Uterus (tissue), 3 donors: ENCODE measurements at regions not wholly inside any gene's neighbourhood (a gene's known extent, or its start where the extent isn't known, plus 50 kb on each side); places are given as distances from the start of the nearest gene placed in this dataset.
"Not testable (repeated sequence)": the region's sequence is repeated elsewhere in the genome, so short reads cannot be mapped to it uniquely, and the experiment has no call there.

Experiments used
- DNase-seq, 2 donors: peaks; one replicate each; pipeline ENCODE4 v3.0.0-alpha.2; 2019 to 2020
- H3K27ac ChIP-seq, 2 donors: fragments of 200-600 bp; sonication (generic); 1 replicate in 1 of 2; 2 replicates in 1 of 2; pipeline ENCODE4 v1.5.1; 2016 to 2018
- H3K27me3 ChIP-seq, 2 donors: fragments of 200-600 bp; sonication (generic); one replicate each; pipeline ENCODE4 v1.5.1; 2018 to 2019; ENCODE audit warnings: control low read depth in 1 of 2
- H3K36me3 ChIP-seq, 2 donors: fragments of 200-600 bp; sonication (generic); one replicate each; pipeline ENCODE4 v1.5.1; 2019; ENCODE audit warnings: control low read depth in 1 of 2
- H3K4me1 ChIP-seq, 2 donors: fragments of 200-600 bp; sonication (generic); one replicate each; pipeline ENCODE4 v1.5.1; 2018 to 2019; ENCODE audit warnings: control low read depth in 1 of 2
- H3K4me3 ChIP-seq, 2 donors: fragments of 200-600 bp; sonication (generic); 1 replicate in 1 of 2; 2 replicates in 1 of 2; pipeline ENCODE4 v1.5.1; 2018 to 2019; ENCODE audit warnings: mild to moderate bottlenecking in 1 of 2
- H3K9me3 ChIP-seq, 2 donors: fragments of 200-600 bp; sonication (generic); one replicate each; pipeline ENCODE4 v1.5.1; 2019; ENCODE audit warnings: control low read depth in 1 of 2
- POLR2A ChIP-seq, 2 donors: fragments of 450-650 bp; IDR thresholded peaks; one replicate each; pipeline ENCODE4 v1.6.1; 2016; ENCODE audit warnings: antibody characterized with exemption in 2 of 2, mild to moderate bottlenecking in 1 of 2, moderate library complexity in 1 of 2
- intact Hi-C: fragments of 100-400 bp; cut with DNase I; formaldehyde crosslinking; loops from one replicate; pipeline ENCODE4 v1.15.1; 2023; ENCODE audit warnings: low total_unique reads
- TF ChIP-seq, protein P1 (sequence below), 4 experiments: fragments of 200-600 bp in 2 of 4; fragments of 450-650 bp in 2 of 4; sonication (generic) in 2 of 4; IDR thresholded peaks; one replicate each; pipeline ENCODE4 v1.5.1; 2016 to 2019; ENCODE audit warnings: antibody characterized with exemption in 4 of 4, mild to moderate bottlenecking in 2 of 4, moderate library complexity in 1 of 4
- donor health status: DM: yes; HTN: yes; CAD: no.

- intact Hi-C loops = no loop called here
Observed at GRCh38 chr7:9127901-9128300, 694.5 kb downstream of the NXPH1 start.

GRCh38 chr7:9148687-9149086 lies 715.3 kb downstream of the NXPH1 start:
- H3K36me3 ChIP-seq = no peaks in the 10 kb centered on the region
- no peak overlapping the region for H3K4me3 ChIP-seq
- no peaks in the 10 kb centered on the region for H3K9me3 ChIP-seq
- H3K27ac ChIP-seq = no peak overlapping the region
- TF ChIP-seq, protein P1, sequence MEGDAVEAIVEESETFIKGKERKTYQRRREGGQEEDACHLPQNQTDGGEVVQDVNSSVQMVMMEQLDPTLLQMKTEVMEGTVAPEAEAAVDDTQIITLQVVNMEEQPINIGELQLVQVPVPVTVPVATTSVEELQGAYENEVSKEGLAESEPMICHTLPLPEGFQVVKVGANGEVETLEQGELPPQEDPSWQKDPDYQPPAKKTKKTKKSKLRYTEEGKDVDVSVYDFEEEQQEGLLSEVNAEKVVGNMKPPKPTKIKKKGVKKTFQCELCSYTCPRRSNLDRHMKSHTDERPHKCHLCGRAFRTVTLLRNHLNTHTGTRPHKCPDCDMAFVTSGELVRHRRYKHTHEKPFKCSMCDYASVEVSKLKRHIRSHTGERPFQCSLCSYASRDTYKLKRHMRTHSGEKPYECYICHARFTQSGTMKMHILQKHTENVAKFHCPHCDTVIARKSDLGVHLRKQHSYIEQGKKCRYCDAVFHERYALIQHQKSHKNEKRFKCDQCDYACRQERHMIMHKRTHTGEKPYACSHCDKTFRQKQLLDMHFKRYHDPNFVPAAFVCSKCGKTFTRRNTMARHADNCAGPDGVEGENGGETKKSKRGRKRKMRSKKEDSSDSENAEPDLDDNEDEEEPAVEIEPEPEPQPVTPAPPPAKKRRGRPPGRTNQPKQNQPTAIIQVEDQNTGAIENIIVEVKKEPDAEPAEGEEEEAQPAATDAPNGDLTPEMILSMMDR (IDR thresholded peaks at IDR 0.05) = no peak
- TF ChIP-seq POLR2A (IDR thresholded peaks at IDR 0.05) = no peak
- DNase-seq = no peak
- H3K27me3 ChIP-seq = no peaks in the 10 kb centered on the region
- no peaks in the 10 kb centered on the region for H3K4me1 ChIP-seq
- intact Hi-C loops = no loop called here

More at GRCh38 chr7:9127901-9128300, 694.5 kb downstream of the NXPH1 start:
- no peaks in the 10 kb centered on the region for H3K9me3 ChIP-seq
- no peaks in the 10 kb centered on the region for H3K4me1 ChIP-seq
- no peak overlapping the region for H3K4me3 ChIP-seq
- no peak for TF ChIP-seq POLR2A (IDR thresholded peaks at IDR 0.05)
- TF ChIP-seq, protein P1 (IDR thresholded peaks at IDR 0.05) = no peak
- H3K36me3 ChIP-seq = no peaks in the 10 kb centered on the region
- DNase-seq = no peak
- H3K27me3 ChIP-seq = no peaks in the 10 kb centered on the region
- no peak overlapping the region for H3K27ac ChIP-seq

- Histone ChIP-seq H3K27ac (no peak overlapping the region), H3K27me3 (no peaks in the 10 kb centered on the region), H3K4me3 (no peak overlapping the region), H3K9me3 (no peaks in the 10 kb centered on the region), H3K4me1 (no peaks in the 10 kb centered on the region), H3K36me3 (no peaks in the 10 kb centered on the region)
- TF ChIP-seq, protein P1 (IDR thresholded peaks at IDR 0.05) = no peak
- no peak for TF ChIP-seq POLR2A (IDR thresholded peaks at IDR 0.05)
- intact Hi-C loops = no loop called here
- DNase-seq = no peak
Observed at GRCh38 chr7:9149499-9150082, 716.2 kb downstream of the NXPH1 start.

GRCh38 chr7:9163691-9164090 lies 730.3 kb downstream of the NXPH1 start:
- H3K27me3 ChIP-seq, intact Hi-C loops, H3K4me3 ChIP-seq, H3K9me3 ChIP-seq, H3K27ac ChIP-seq, DNase-seq, H3K36me3 ChIP-seq, H3K4me1 ChIP-seq: not testable (repeated sequence)

- no peak overlapping the region for H3K27ac ChIP-seq
- H3K27me3 ChIP-seq = no peaks in the 10 kb centered on the region
- no peak for DNase-seq
- intact Hi-C loops = no loop called here
- no peak overlapping the region for H3K4me3 ChIP-seq
- H3K9me3 ChIP-seq = no peaks in the 10 kb centered on the region
- H3K36me3 ChIP-seq = no peaks in the 10 kb centered on the region
- no peaks in the 10 kb centered on the region for H3K4me1 ChIP-seq
- no peak for TF ChIP-seq POLR2A (IDR thresholded peaks at IDR 0.05)
- TF ChIP-seq, protein P1 (IDR thresholded peaks at IDR 0.05) = no peak
Observed at GRCh38 chr7:9175871-9176270, 742.5 kb downstream of the NXPH1 start.

GRCh38 chr7:9181356-9181755 lies 747.9 kb downstream of the NXPH1 start:
- DNase-seq = no peak
- Histone ChIP-seq H3K4me3 (no peak overlapping the region), H3K9me3 (no peaks in the 10 kb centered on the region), H3K4me1 (no peaks in the 10 kb centered on the region), H3K27ac (no peak overlapping the region), H3K36me3 (no peaks in the 10 kb centered on the region), H3K27me3 (no peaks in the 10 kb centered on the region)
- intact Hi-C loops = no loop called here
- TF ChIP-seq POLR2A (IDR thresholded peaks at IDR 0.05) = no peak
- TF ChIP-seq, protein P1 (IDR thresholded peaks at IDR 0.05) = no peak
